DND-41 (cell line): ENCODE measurements at regions not wholly inside any gene's neighbourhood (a gene's known extent, or its start where the extent isn't known, plus 50 kb on each side); places are given as distances from the start of the nearest gene placed in this dataset.

Experiments used
- ATAC-seq: fragments of 200-7000 bp; cut with Tn5 transposase; 3 replicates; pipeline ENCODE4 v1.9.1; 2021; ENCODE audit warnings: low read depth; ENCODE audit not compliant: insufficient read depth
- DNase-seq: peaks from one replicate; pipeline ENCODE4 v3.0.0-alpha.2; 2020
- H2AFZ ChIP-seq: 2 replicates; pipeline ENCODE4 v1.6.0; 2012; ENCODE audit warnings: low read depth, low read length
- H3K27ac ChIP-seq: 2 replicates; pipeline ENCODE4 v1.5.1; 2012; ENCODE audit warnings: low read length, inconsistent platforms
- H3K27me3 ChIP-seq: fragments of 200-600 bp; sonication (generic); 2 replicates; pipeline ENCODE4 v1.6.0; 2012; ENCODE audit warnings: low read length, mild to moderate bottlenecking, inconsistent platforms; ENCODE audit not compliant: insufficient read depth, poor library complexity
- H3K36me3 ChIP-seq: 2 replicates; pipeline ENCODE4 v1.5.1; 2012; ENCODE audit warnings: low read length, inconsistent platforms; ENCODE audit not compliant: insufficient read depth
- H3K4me1 ChIP-seq: 2 replicates; pipeline ENCODE4 v1.5.1; 2012; ENCODE audit warnings: mild to moderate bottlenecking, low read length; ENCODE audit not compliant: insufficient read depth
- H3K4me2 ChIP-seq: 2 replicates; pipeline ENCODE4 v1.6.0; 2012; ENCODE audit warnings: mild to moderate bottlenecking, moderate library complexity, low read length, inconsistent platforms; ENCODE audit not compliant: insufficient read depth
- H3K4me3 ChIP-seq, 2 experiments: fragments of 200-600 bp in 1 of 2; shearing (Covaris generic) in 1 of 2; 2 replicates each; pipeline ENCODE4 v1.5.1; 2012 to 2016; ENCODE audit warnings: inconsistent platforms in 2 of 2, low read length in 2 of 2, mild to moderate bottlenecking in 2 of 2, low read depth in 1 of 2, moderate library complexity in 1 of 2
- H3K79me2 ChIP-seq: 2 replicates; pipeline ENCODE4 v1.6.0; 2012; ENCODE audit warnings: low read length, inconsistent platforms; ENCODE audit not compliant: insufficient read depth
- H3K9ac ChIP-seq: 2 replicates; pipeline ENCODE4 v1.6.0; 2012; ENCODE audit warnings: low read depth, mild to moderate bottlenecking, inconsistent platforms, low read length, moderate library complexity
- H3K9me3 ChIP-seq: 2 replicates; pipeline ENCODE4 v1.5.1; 2012; ENCODE audit warnings: low read length, moderate library complexity, mild to moderate bottlenecking, inconsistent platforms; ENCODE audit not compliant: insufficient read depth, severe bottlenecking
- H4K20me1 ChIP-seq: 2 replicates; pipeline ENCODE4 v1.6.0; 2012; ENCODE audit warnings: low read length; ENCODE audit not compliant: insufficient read depth
- EZH2 ChIP-seq: IDR thresholded peaks from 3 replicates; pipeline ENCODE4 v1.6.1; 2012; ENCODE audit warnings: borderline replicate concordance, low read depth, mild to moderate bottlenecking, moderate library complexity, low read length, inconsistent platforms; ENCODE audit not compliant: severe bottlenecking
- TF ChIP-seq, protein P1 (sequence below): IDR thresholded peaks from 2 replicates; pipeline ENCODE4 v1.5.1; 2012; ENCODE audit warnings: borderline replicate concordance, low read length, moderate library complexity, mild to moderate bottlenecking; ENCODE audit not compliant: poor library complexity, severe bottlenecking; ENCODE audit errors: extremely low read depth

DNA sequence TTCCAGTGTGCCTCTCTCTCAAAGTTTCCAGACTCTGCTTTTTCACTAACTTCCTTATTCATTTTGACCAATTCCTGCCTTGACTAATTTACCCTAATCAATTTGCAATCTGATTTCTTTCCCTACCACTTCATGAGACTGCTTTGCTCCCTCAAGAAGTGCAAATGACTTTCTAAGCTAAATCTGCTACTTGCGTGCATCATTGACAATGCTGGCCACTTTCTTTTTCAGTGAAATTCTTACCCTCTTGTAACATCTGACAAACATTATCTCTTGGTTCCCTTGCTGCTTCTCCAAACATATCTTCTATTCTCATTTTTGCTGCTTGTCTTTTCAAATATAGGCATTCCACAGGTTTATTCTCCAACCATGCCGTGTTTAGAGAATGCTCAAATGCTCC lies 659.9 kb downstream of the USP25 start:
- H3K27me3 ChIP-seq: no peaks in the 10 kb centered on the region
- DNase-seq (no peak), ATAC-seq (no peak)
- H3K79me2 ChIP-seq: no peaks in the 10 kb centered on the region
- TF ChIP-seq EZH2: no peak
- TF ChIP-seq, protein P1, sequence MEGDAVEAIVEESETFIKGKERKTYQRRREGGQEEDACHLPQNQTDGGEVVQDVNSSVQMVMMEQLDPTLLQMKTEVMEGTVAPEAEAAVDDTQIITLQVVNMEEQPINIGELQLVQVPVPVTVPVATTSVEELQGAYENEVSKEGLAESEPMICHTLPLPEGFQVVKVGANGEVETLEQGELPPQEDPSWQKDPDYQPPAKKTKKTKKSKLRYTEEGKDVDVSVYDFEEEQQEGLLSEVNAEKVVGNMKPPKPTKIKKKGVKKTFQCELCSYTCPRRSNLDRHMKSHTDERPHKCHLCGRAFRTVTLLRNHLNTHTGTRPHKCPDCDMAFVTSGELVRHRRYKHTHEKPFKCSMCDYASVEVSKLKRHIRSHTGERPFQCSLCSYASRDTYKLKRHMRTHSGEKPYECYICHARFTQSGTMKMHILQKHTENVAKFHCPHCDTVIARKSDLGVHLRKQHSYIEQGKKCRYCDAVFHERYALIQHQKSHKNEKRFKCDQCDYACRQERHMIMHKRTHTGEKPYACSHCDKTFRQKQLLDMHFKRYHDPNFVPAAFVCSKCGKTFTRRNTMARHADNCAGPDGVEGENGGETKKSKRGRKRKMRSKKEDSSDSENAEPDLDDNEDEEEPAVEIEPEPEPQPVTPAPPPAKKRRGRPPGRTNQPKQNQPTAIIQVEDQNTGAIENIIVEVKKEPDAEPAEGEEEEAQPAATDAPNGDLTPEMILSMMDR: no peak
- H3K27ac ChIP-seq: no peak overlapping the region
- H3K4me3 ChIP-seq: no peak overlapping the region
- no peak overlapping the region for H3K9ac ChIP-seq
- no peak overlapping the region for H2AFZ ChIP-seq
- no peak overlapping the region for H3K4me2 ChIP-seq
- H3K4me1 ChIP-seq: no peaks in the 10 kb centered on the region
- no peaks in the 10 kb centered on the region for H4K20me1 ChIP-seq
- H3K9me3 ChIP-seq: no peaks in the 10 kb centered on the region
- no peaks in the 10 kb centered on the region for H3K36me3 ChIP-seq

DNA sequence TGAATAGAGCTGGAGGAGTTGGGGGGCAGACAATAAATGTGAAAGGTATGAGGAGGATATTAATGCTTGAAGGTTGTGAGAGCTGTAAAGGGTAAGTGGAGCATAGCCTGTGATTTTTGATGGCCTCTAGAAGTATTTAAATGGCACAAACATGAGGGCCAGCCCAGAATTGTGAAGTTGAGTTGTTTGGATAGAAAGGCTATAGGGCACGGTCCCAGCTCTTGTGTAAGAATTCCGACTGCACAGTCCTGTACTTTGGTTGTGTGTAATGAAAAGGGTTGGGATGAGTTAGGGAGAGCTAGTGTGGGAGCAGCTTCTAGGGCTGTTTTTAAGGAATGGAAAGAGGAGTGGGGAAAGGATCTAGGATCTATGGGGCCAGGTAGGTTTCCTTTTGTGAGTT lies 665.5 kb downstream of the USP25 start:
- DNase-seq (no peak), ATAC-seq (no peak)
- Histone ChIP-seq H3K79me2 (no peaks in the 10 kb centered on the region), H3K4me1 (no peaks in the 10 kb centered on the region), H3K27ac (no peak overlapping the region), H2AFZ (no peak overlapping the region), H3K4me2 (no peak overlapping the region), H3K36me3 (no peaks in the 10 kb centered on the region), H3K9me3 (no peaks in the 10 kb centered on the region), H3K27me3 (no peaks in the 10 kb centered on the region), H3K9ac (no peak overlapping the region), H4K20me1 (no peaks in the 10 kb centered on the region), H3K4me3 (no peak overlapping the region)
- no peak for TF ChIP-seq EZH2
- TF ChIP-seq, protein P1: no peak

DNA sequence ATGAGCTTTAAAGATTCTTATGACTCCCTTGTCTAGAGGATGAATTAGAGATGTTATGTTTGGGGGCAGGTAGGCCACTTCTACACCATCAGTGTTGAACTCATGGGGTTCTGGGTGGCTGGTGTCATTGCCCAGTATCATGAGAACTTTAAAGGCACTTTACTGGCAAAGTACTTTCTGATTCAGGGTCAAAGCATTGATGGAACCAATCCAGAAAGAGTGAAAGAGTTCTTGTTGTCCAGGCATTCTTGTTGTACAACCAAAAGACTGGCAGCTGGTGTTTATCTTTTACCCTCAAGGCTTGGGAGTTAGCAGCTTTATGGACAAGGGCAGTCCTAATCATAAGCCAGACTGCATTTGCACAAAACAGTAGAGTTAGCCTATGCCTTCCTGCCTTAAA lies 673.0 kb downstream of the USP25 start:
- H3K4me1 ChIP-seq: no peaks in the 10 kb centered on the region
- no peak overlapping the region for H3K4me3 ChIP-seq
- H2AFZ ChIP-seq: no peak overlapping the region
- no peaks in the 10 kb centered on the region for H3K9me3 ChIP-seq
- no peak overlapping the region for H3K27ac ChIP-seq
- TF ChIP-seq, protein P1: no peak
- TF ChIP-seq EZH2: no peak
- H4K20me1 ChIP-seq: no peaks in the 10 kb centered on the region
- no peaks in the 10 kb centered on the region for H3K36me3 ChIP-seq
- no peak overlapping the region for H3K4me2 ChIP-seq
- no peaks in the 10 kb centered on the region for H3K79me2 ChIP-seq
- no peak overlapping the region for H3K9ac ChIP-seq
- H3K27me3 ChIP-seq: no peaks in the 10 kb centered on the region
- DNase-seq (no peak), ATAC-seq (no peak)

DNA sequence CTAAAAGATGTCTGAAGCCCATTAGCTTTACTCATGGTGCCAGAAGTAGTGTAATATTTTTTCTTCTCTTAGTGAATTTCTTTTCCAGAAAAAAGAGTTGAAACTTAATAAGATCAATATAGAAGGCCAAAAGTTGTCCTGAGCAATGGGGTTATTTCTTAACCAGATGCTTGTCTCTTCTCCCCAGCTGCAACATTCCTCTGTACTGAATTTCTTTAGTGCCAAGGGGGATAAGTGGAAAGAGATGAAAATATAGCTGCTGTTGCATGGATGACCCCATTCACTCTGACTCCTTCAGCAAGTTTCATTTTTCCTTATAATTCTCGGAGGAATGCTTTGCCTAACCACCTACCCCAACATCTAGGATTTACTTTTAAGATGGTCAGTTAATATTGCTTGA lies 675.0 kb downstream of the USP25 start:
- DNase-seq (no peak), ATAC-seq (no peak)
- H4K20me1 ChIP-seq: no peaks in the 10 kb centered on the region
- no peak overlapping the region for H3K4me3 ChIP-seq
- no peaks in the 10 kb centered on the region for H3K9me3 ChIP-seq
- no peaks in the 10 kb centered on the region for H3K36me3 ChIP-seq
- no peaks in the 10 kb centered on the region for H3K79me2 ChIP-seq
- H3K4me1 ChIP-seq: no peaks in the 10 kb centered on the region
- H3K9ac ChIP-seq: no peak overlapping the region
- no peaks in the 10 kb centered on the region for H3K27me3 ChIP-seq
- TF ChIP-seq, protein P1: no peak
- no peak for TF ChIP-seq EZH2
- no peak overlapping the region for H3K27ac ChIP-seq
- no peak overlapping the region for H2AFZ ChIP-seq
- no peak overlapping the region for H3K4me2 ChIP-seq
